Ureter (tissue), 1 donor: ENCODE measurements at regions not wholly inside any gene's neighbourhood (a gene's known extent, or its start where the extent isn't known, plus 50 kb on each side); places are given as distances from the start of the nearest gene placed in this dataset.
A peak's percentile ranks its signal among the peaks of the same experiment; 100 is the strongest.

Source experiments
- DNase-seq: peaks from one replicate; pipeline ENCODE4 v3.0.0-alpha.2; 2020; ENCODE audit warnings: low spot score
- donor health status: DM: yes; HTN: yes; CAD: no.

GRCh38 chr9:126152622-126153362 is 173.8 kb upstream of the MVB12B start:
- DNase-seq: no peak

- DNase-seq: no peak
Observed at GRCh38 chr9:126153382-126153781, 173.2 kb upstream of the MVB12B start.

GRCh38 chr9:126154182-126154827 is 172.3 kb upstream of the MVB12B start:
- peak; percentile 22 for DNase-seq

- DNase-seq: no peak
Observed at GRCh38 chr9:126154869-126155268, 171.8 kb upstream of the MVB12B start.

- peak; percentile 27 for DNase-seq
Observed at GRCh38 chr9:126155756-126156664, 170.6 kb upstream of the MVB12B start.

DNA sequence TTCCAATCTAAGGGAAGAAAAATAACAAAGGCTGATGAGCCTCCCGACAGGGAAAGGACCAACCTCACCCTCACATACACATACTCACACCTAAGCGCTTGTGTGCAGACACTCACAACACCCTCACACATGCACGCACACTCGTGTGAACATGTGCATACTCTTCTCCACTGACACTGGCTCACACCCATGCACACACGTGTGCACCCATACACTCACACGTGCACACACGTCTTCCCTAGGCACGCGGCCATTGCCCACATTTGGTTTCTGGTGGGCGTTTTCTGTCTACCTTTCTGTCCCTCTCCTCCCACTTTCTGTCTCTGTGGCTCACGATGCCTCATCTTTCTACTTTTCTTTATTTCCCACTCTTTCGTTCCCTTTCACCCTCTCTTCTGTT is 169.7 kb upstream of the MVB12B start:
- DNase-seq: no peak

DNA sequence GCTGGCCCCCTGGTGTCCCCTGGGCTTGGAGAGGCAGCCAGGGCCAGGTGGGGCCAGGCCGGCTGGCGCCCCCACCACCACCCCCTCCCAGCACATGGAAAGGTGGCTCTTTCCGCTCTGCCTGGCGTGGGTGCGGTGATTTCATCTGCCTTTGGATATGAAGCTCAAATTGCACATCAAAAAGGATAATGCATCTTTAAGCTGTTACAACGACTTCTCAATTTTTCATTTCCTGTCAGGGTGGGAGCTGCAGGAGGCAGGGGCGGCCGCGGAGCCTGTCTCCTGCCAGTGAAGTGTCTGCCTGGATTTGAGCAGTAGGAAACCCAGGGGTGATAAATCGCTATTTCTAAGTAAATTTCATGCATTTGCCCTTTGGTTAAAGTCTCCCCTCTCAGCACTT is 169.2 kb upstream of the MVB12B start:
- no peak for DNase-seq

DNA sequence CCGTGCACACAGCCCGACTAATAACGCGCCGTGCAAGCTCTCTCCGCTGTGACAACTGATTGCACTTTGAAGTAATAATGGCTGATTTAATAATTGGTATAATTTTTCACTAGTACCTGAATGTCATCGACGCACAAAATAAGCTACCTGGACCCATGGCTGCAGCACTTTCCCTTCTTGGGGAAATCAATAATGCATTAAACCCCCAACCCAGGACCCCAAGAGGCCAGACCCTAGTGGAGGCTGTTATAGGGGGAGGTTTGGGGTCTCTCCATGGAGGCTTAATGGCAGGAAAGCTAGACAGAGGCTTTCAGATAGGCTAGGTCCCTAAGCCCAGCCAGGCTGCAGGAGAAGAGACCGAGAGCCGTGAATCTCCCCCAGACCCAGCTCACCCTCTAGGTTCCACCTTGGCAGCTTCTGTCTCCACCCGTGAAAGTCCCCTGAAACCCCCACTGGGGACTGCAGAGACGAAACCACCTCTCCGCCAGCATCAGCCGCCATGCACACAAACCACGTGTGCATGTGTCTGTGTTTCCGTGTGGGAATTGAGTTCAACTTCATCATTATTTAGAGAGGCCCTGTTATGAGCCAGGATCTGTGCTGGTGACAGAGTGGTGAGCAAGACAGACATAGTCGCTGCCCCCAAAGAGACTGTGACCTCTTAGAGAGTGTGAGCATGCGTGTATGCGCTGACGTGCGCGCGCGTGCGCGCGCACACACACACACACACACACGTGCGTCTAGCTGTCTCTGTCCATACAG is 168.6 kb upstream of the MVB12B start:
- DNase-seq: no peak

- DNase-seq: peak; percentile 31
Observed at GRCh38 chr9:126158588-126159429, 167.8 kb upstream of the MVB12B start.

GRCh38 chr9:126159430-126160060 is 167.1 kb upstream of the MVB12B start:
- peak; percentile 12 for DNase-seq

DNA sequence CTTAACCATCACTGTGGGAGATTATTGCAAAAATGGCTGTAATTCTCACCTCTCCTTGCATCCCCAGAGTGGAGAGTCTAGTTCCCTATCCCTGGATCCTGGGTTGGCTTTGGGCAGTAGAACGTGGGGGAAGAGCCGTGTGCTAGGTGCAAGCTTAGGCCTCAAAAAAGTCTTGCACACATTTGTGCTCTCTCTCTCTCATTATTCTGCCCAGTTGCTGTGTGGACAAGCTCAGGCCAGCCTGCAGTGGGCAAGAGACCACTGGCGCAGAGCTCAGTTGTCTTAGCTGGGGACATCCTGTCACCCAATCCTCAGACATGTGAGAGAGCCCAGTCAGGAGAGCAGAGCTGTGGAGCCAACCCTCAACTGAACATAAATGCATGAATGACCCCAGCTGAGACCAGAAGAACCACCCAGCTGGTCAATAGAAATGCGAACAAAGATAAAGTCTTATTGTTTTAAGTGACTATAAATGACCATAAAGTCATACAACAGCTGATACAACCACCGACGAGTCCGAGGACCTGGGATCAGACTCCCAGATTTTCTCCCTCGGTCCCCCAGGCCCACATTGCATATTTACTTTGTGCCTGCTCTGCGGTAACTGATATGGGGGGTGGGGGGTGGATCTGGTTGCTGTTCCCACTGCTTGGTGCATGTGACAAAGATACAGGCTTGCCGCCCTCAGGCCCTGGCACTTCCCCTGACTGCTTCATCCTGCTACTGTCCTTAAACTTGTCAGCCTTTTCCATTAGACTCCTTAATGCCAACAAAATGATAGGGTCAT is 166.4 kb upstream of the MVB12B start:
- DNase-seq: peak; percentile 14

- no peak for DNase-seq
Observed at GRCh38 chr9:126160854-126161329, 165.7 kb upstream of the MVB12B start.

DNA sequence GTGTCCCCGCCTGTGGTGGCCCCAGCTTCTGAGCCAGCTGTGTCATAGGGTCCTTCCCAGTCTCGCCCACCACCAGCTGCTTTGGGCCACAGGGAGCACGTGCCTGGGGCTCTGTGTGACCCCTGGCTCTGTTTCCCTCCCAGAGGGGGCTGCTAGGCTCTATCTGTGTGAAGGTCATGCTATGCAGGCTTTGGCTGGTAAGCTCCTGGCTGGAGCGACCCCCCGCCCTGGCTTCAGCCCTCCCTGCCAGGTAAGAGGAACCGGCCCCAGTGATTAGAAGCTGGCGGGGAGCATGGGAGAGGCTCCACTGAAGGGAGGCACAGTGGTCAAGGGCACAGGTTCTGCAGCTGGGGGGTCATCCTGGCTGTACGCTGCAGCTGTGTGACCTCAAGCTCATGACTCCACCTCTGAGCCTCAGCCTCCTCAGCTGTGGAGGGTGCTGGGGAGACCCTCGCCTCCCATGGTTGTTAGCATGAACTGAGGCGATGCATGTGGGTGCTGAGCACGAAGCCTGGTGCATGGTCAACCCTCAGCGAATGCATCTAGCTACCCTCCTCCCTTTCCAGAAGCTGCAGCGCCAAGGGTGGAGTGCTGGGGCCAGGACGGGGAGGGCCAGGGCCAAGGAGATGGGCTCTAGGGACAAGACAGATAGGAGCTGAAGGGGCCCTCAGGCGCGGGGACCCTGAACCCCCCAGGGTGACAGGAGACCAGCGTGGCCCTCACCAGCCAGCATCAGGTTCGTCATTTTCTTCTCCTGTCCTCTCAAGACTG is 163.8 kb upstream of the MVB12B start:
- DNase-seq: peak; percentile 33

- DNase-seq: no peak
Observed at GRCh38 chr9:126164796-126165525, 161.7 kb upstream of the MVB12B start.

GRCh38 chr9:126165755-126166154 is 160.9 kb upstream of the MVB12B start:
- peak; percentile 29 for DNase-seq

- no peak for DNase-seq
Observed at GRCh38 chr9:126166291-126166690, 160.3 kb upstream of the MVB12B start.

DNA sequence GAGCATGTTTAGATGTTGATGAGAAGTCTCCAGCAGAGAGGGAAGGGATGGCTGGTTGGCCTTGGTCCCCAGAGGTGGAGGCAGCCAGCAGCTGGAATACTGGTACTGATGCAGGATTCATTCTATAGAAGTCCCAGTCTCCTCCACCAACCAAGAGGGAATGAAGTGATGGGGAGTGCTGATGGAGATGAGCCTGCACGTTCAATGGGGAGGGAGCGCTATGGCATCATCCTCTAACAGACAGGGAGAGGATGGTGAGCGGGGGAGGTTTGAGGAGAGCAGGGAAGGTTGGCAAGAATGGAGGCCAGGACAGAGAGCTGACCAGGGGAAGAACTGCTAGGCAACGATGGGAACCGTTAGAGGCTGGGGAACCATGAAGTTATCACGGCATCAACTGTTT is 159.8 kb upstream of the MVB12B start:
- no peak for DNase-seq

DNA sequence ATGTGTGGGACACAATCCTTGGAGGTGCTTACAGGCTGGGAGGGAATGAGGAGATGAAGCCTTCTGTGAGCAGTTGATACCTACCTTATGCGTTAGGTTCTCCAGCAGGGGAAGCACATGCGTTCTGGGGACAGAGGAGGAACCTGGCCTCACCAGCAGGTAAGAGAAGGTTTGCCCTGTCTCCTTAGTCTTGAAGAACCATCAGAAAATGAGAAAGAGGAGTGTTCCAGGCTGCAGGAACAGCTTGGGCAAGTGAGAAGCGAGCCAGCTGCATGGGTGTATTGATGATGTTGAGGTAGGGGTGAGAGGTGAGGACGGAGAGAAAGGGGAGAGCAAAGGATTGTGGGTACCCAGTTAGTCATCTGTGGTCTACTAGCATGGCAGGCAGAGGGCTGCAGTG is 156.9 kb upstream of the MVB12B start:
- DNase-seq: no peak
